Esophagus squamous epithelium (tissue), 5 donors: ENCODE measurements at regions not wholly inside any gene's neighbourhood (a gene's known extent, or its start where the extent isn't known, plus 50 kb on each side); places are given as distances from the start of the nearest gene placed in this dataset.
"Not testable (repeated sequence)": the region's sequence is repeated elsewhere in the genome, so short reads cannot be mapped to it uniquely, and the experiment has no call there.

ENCODE experiments used
- DNase-seq: peaks from one replicate; lab custom pipeline; 2025; lab: John Stamatoyannopoulos, UW
- H3K27ac ChIP-seq, 4 donors: fragments of 200-600 bp; sonication (generic); one replicate each; pipeline ENCODE4 v1.5.1; 2016 to 2019; ENCODE audit warnings: mild to moderate bottlenecking in 1 of 4
- H3K27me3 ChIP-seq, 4 donors: fragments of 200-600 bp; sonication (generic); 1 replicate in 3 of 4; 2 replicates in 1 of 4; pipeline versions ENCODE4 v1.5.1 to v1.6.0; 2017 to 2021; ENCODE audit warnings: antibody characterized with exemption in 1 of 4
- H3K36me3 ChIP-seq, 3 donors: fragments of 200-600 bp; sonication (generic); one replicate each; pipeline ENCODE4 v1.5.1; 2016 to 2019
- H3K4me1 ChIP-seq, 3 donors: fragments of 200-600 bp; sonication (generic); one replicate each; pipeline ENCODE4 v1.5.1; 2017 to 2019
- H3K4me3 ChIP-seq, 4 donors: fragments of 200-600 bp; sonication (generic); 1 replicate in 3 of 4; 2 replicates in 1 of 4; pipeline ENCODE4 v1.5.1; 2016 to 2019; ENCODE audit warnings: mild to moderate bottlenecking in 2 of 4, moderate library complexity in 1 of 4
- H3K9me3 ChIP-seq, 3 donors: fragments of 200-600 bp; sonication (generic); one replicate each; pipeline ENCODE4 v1.5.1; 2016 to 2019
- CTCF ChIP-seq, 6 experiments: fragments of 450-650 bp in 4 of 6; fragments of 200-600 bp in 2 of 6; sonication (generic) in 2 of 6; IDR thresholded peaks; one replicate each; pipeline ENCODE4 v1.5.1; 2016 to 2019; ENCODE audit warnings: antibody characterized with exemption in 6 of 6, mild to moderate bottlenecking in 4 of 6, moderate library complexity in 4 of 6
- POLR2A ChIP-seq, 4 donors: fragments of 450-650 bp; IDR thresholded peaks; one replicate each; pipeline ENCODE4 v1.6.1; 2017; ENCODE audit warnings: antibody characterized with exemption in 4 of 4, mild to moderate bottlenecking in 4 of 4, moderate library complexity in 3 of 4
- WGBS, 2 donors: methylation state at CpG; one replicate each; pipeline ENCODE4 v1.1.5; 2018; 5-methylcytosine and 5-hydroxymethylcytosine counted together
- intact Hi-C: fragments of 100-400 bp; cut with DNase I; formaldehyde crosslinking; loops from one replicate; pipeline ENCODE4 v1.15.0; 2022
- donor health status: DM: yes; HTN: yes; CAD: no.

- no peaks in the 10 kb centered on the region for H3K27me3 ChIP-seq
- H3K27ac ChIP-seq = no peak overlapping the region
- H3K36me3 ChIP-seq = peaks cover 0 to 21% (median 0%) of the 10 kb centered on the region in 3 donors
- TF ChIP-seq CTCF (IDR thresholded peaks at IDR 0.05) (no peak), POLR2A (IDR thresholded peaks at IDR 0.05) (no peak)
- H3K4me3 ChIP-seq = no peak overlapping the region
- DNase-seq = no peak
- no peaks in the 10 kb centered on the region for H3K9me3 ChIP-seq
- H3K4me1 ChIP-seq = no peaks in the 10 kb centered on the region
- 80% methylated on average over 6 of the region's 6 CpGs for WGBS, 2 donors
- intact Hi-C loops = no loop called here
Measured at GRCh38 chr16:27600381-27600780, 50.4 kb downstream of the KATNIP start.

GRCh38 chr16:27602103-27602502 is 52.2 kb downstream of the KATNIP start:
- Histone ChIP-seq H3K4me1 (no peaks in the 10 kb centered on the region), H3K36me3 (peaks cover 0 to 21% (median 0%) of the 10 kb centered on the region in 3 donors), H3K27me3 (no peaks in the 10 kb centered on the region), H3K4me3 (no peak overlapping the region), H3K27ac (no peak overlapping the region), H3K9me3 (no peaks in the 10 kb centered on the region)
- intact Hi-C loops = no loop called here
- 81 to 95% methylated on average over 4 of the region's 4 CpGs for WGBS, 2 donors
- TF ChIP-seq POLR2A (IDR thresholded peaks at IDR 0.05) = no peak
- no peak for TF ChIP-seq CTCF (IDR thresholded peaks at IDR 0.05)
- DNase-seq = no peak

- peak; percentile 14 to 78 (median 59) for TF ChIP-seq CTCF (IDR thresholded peaks at IDR 0.05)
- not testable (repeated sequence) for H3K27ac ChIP-seq
Measured at GRCh38 chr16:27605500-27606106, 55.7 kb downstream of the KATNIP start.

GRCh38 chr16:27611340-27611739 is 61.4 kb downstream of the KATNIP start:
- Histone ChIP-seq H3K4me3 (no peak overlapping the region), H3K27ac (no peak overlapping the region), H3K36me3 (peaks cover 0 to 9% (median 0%) of the 10 kb centered on the region in 3 donors), H3K4me1 (peaks cover 0 to 11% (median 0%) of the 10 kb centered on the region in 3 donors), H3K9me3 (no peaks in the 10 kb centered on the region), H3K27me3 (no peaks in the 10 kb centered on the region)
- WGBS, 2 donors = 85 to 90% methylated on average over 5 of the region's 5 CpGs
- TF ChIP-seq CTCF (IDR thresholded peaks at IDR 0.05) (no peak), POLR2A (IDR thresholded peaks at IDR 0.05) (no peak)
- intact Hi-C loops = no loop called here
- no peak for DNase-seq

More at GRCh38 chr16:27605500-27606106, 55.7 kb downstream of the KATNIP start:
- DNase-seq, H3K4me1 ChIP-seq, H3K4me3 ChIP-seq, H3K27me3 ChIP-seq, H3K9me3 ChIP-seq, intact Hi-C loops: not testable (repeated sequence)
- 71 to 73% methylated on average over 12 of the region's 12 CpGs for WGBS, 2 donors
- H3K36me3 ChIP-seq = peaks cover 0 to 12% (median 0%) of the 10 kb centered on the region in 3 donors

GRCh38 chr16:27613238-27613791 is 63.4 kb downstream of the KATNIP start:
- intact Hi-C loops = no loop called here
- 78 to 84% methylated on average over 7 to 8 of the region's 8 CpGs for WGBS, 2 donors

More at GRCh38 chr16:27613238-27613791, 63.4 kb downstream of the KATNIP start:
- Histone ChIP-seq H3K36me3 (peaks cover 0 to 8% (median 0%) of the 10 kb centered on the region in 3 donors), H3K27ac (no peak overlapping the region), H3K9me3 (no peaks in the 10 kb centered on the region), H3K4me3 (no peak overlapping the region), H3K27me3 (no peaks in the 10 kb centered on the region), H3K4me1 (peaks cover 0 to 22% (median 0%) of the 10 kb centered on the region in 3 donors)
- no peak for TF ChIP-seq POLR2A (IDR thresholded peaks at IDR 0.05)
- TF ChIP-seq CTCF (IDR thresholded peaks at IDR 0.05) = no peak
- DNase-seq = no peak
